IMR-90 (cell line): ENCODE measurements at regions not wholly inside any gene's neighbourhood (a gene's known extent, or its start where the extent isn't known, plus 50 kb on each side); places are given as distances from the start of the nearest gene placed in this dataset.

ENCODE experiments used
- ATAC-seq: fragments of 200-7000 bp; cut with Tn5 transposase; 2 replicates; pipeline ENCODE4 v1.9.1; 2020; ENCODE audit warnings: low read depth, mild to moderate bottlenecking, moderate library complexity
- BruUV-seq: library from RNA; stranded (reverse); fragments of 400-500 nt; replicated peaks from 2 replicates; lab custom pipeline; 2021; lab: Mats Ljungman, UMichigan
- CTCF ChIA-PET: fragments of 300-600 bp; formaldehyde crosslinking; extraction: SDS; loops from one replicate; lab custom pipeline; 2021; ENCODE audit warnings: antibody characterized with exemption; lab: Yijun Ruan, JAX
- POLR2A ChIA-PET: fragments of 300-600 bp; sonication (Branson Sonifier 250); formaldehyde crosslinking; loops from one replicate; lab custom pipeline; 2022; ENCODE audit warnings: antibody characterized with exemption; ENCODE audit not compliant: unreplicated experiment; lab: Charles Lee
- DNase-seq: peaks from one replicate; pipeline ENCODE4 v3.0.0; 2013
- H2AFZ ChIP-seq: replicated peaks from 2 replicates; pipeline ENCODE3; 2013; ENCODE audit warnings: low read length, mild to moderate bottlenecking; ENCODE audit not compliant: poor library complexity
- H2AK5ac ChIP-seq: 2 replicates; pipeline ENCODE4 v1.6.1; 2013; ENCODE audit warnings: low read depth, low read length, inconsistent platforms
- H2AK9ac ChIP-seq: replicated peaks from 2 replicates; pipeline ENCODE3; 2013; ENCODE audit warnings: mild to moderate bottlenecking, low read depth, low read length, moderate library complexity; ENCODE audit not compliant: poor library complexity
- H2BK120ac ChIP-seq: 2 replicates; pipeline ENCODE4 v1.6.1; 2013; ENCODE audit warnings: low read depth, low read length, inconsistent platforms
- H2BK15ac ChIP-seq: 3 replicates; pipeline ENCODE4 v1.6.1; 2013; ENCODE audit warnings: low read depth, low read length, inconsistent platforms
- H2BK20ac ChIP-seq: 2 replicates; pipeline ENCODE4 v1.6.1; 2013; ENCODE audit warnings: low read depth, mild to moderate bottlenecking, inconsistent platforms, low read length, moderate library complexity
- H2BK5ac ChIP-seq: 2 replicates; pipeline ENCODE4 v1.6.1; 2013; ENCODE audit warnings: mild to moderate bottlenecking, low read depth, low read length, inconsistent platforms; ENCODE audit not compliant: poor library complexity, severe bottlenecking
- H3K14ac ChIP-seq: replicated peaks from 2 replicates; pipeline ENCODE4 v1.6.1; 2013; ENCODE audit warnings: low read depth, low read length, inconsistent platforms
- H3K18ac ChIP-seq: 2 replicates; pipeline ENCODE4 v1.6.1; 2013; ENCODE audit warnings: low read depth, low read length, control low read depth
- H3K23ac ChIP-seq: 2 replicates; pipeline ENCODE4 v1.6.1; 2013; ENCODE audit warnings: low read depth, low read length, inconsistent platforms
- H3K27ac ChIP-seq: 2 replicates; pipeline ENCODE4 v1.5.1; 2013; ENCODE audit warnings: mild to moderate bottlenecking, control low read depth, low read length; ENCODE audit not compliant: insufficient read depth
- H3K27me3 ChIP-seq: 2 replicates; pipeline ENCODE4 v1.6.1; 2013; ENCODE audit warnings: low read length; ENCODE audit not compliant: control insufficient read depth, insufficient read depth
- H3K36me3 ChIP-seq: 2 replicates; pipeline ENCODE4 v1.6.1; 2013; ENCODE audit warnings: low read length, mixed read lengths; ENCODE audit not compliant: control insufficient read depth, insufficient read depth
- H3K4ac ChIP-seq: 2 replicates; pipeline ENCODE4 v1.6.1; 2013; ENCODE audit warnings: low read depth, low read length, inconsistent platforms
- H3K4me1 ChIP-seq: 2 replicates; pipeline ENCODE4 v1.6.1; 2013; ENCODE audit warnings: low read length, mixed read lengths; ENCODE audit not compliant: control insufficient read depth, insufficient read depth
- H3K4me2 ChIP-seq: 2 replicates; pipeline ENCODE4 v1.6.1; 2013; ENCODE audit warnings: low read depth, mild to moderate bottlenecking, control low read depth, low read length, moderate library complexity
- H3K4me3 ChIP-seq: 2 replicates; pipeline ENCODE4 v1.5.1; 2013; ENCODE audit warnings: low read depth, mild to moderate bottlenecking, control low read depth, low read length, moderate library complexity; ENCODE audit not compliant: insufficient read depth
- H3K56ac ChIP-seq: 2 replicates; pipeline ENCODE4 v1.6.1; 2013; ENCODE audit warnings: low read length, inconsistent platforms; ENCODE audit not compliant: insufficient read depth; ENCODE audit errors: extremely low read depth
- H3K79me1 ChIP-seq, 2 experiments: 2 replicates each; pipeline ENCODE4 v1.6.1; 2013; ENCODE audit warnings: low read length in 2 of 2, inconsistent platforms in 1 of 2, low read depth in 1 of 2
- H3K9ac ChIP-seq: 2 replicates; pipeline ENCODE4 v1.6.1; 2013; ENCODE audit warnings: low read depth, low read length, control low read depth
- H3K9me1 ChIP-seq: 2 replicates; pipeline ENCODE4 v1.6.1; 2013; ENCODE audit warnings: low read length, inconsistent platforms; ENCODE audit not compliant: insufficient read depth
- H3K9me3 ChIP-seq: 2 replicates; pipeline ENCODE4 v1.6.1; 2013; ENCODE audit warnings: low read length; ENCODE audit not compliant: control insufficient read depth, insufficient read depth
- H4K20me1 ChIP-seq: 2 replicates; pipeline ENCODE4 v1.6.1; 2013; ENCODE audit warnings: low read length, inconsistent platforms; ENCODE audit not compliant: insufficient read depth
- H4K5ac ChIP-seq: 2 replicates; pipeline ENCODE4 v1.6.1; 2013; ENCODE audit warnings: mild to moderate bottlenecking, low read depth, low read length, control low read depth
- H4K8ac ChIP-seq, 2 experiments: 2 replicates each; pipeline ENCODE4 v1.6.1; 2013; ENCODE audit warnings: low read depth in 2 of 2, low read length in 2 of 2, control low read depth in 1 of 2, inconsistent platforms in 1 of 2
- H4K91ac ChIP-seq: 2 replicates; pipeline ENCODE4 v1.6.1; 2013; ENCODE audit warnings: low read depth, low read length, inconsistent platforms; ENCODE audit not compliant: insufficient read depth
- MAZ ChIP-seq: IDR thresholded peaks from 2 replicates; pipeline ENCODE4 v1.6.1; 2012; ENCODE audit warnings: low read depth, mild to moderate bottlenecking, low read length, improper control_type of control experiment, moderate library complexity, borderline replicate concordance
- RCOR1 ChIP-seq: IDR thresholded peaks from 2 replicates; pipeline ENCODE4 v1.6.1; 2012; ENCODE audit warnings: mild to moderate bottlenecking, low read length, improper control_type of control experiment; ENCODE audit not compliant: insufficient replicate concordance
- SMC3 ChIP-seq: fragments of 150-350 bp; IDR thresholded peaks from 2 replicates; pipeline ENCODE4 v1.6.1; 2016; ENCODE audit warnings: low read depth, mild to moderate bottlenecking, antibody characterized with exemption, low read length, moderate library complexity
- WGBS, 2 experiments: methylation state at CpG; one replicate each; pipeline versions ENCODE4 v1.1.5 to v1.1.7; 2013; ENCODE audit warnings: missing lambda C conversion rate in 2 of 2; ENCODE audit not compliant: insufficient read length in 1 of 2; ENCODE audit errors: extremely low coverage in 2 of 2; 5-methylcytosine and 5-hydroxymethylcytosine counted together
- dilution Hi-C: fragments of 300-500 bp; cut with HindIII; formaldehyde crosslinking; loops from one replicate; pipeline ENCODE4 v1.14.3; 2018; ENCODE audit warnings: low sequenced_read_pairs; ENCODE audit not compliant: unreplicated experiment
- in situ Hi-C: fragments of 300-500 bp; cut with MboI; formaldehyde crosslinking; loops from 3 replicates; pipeline ENCODE4 v1.14.3; 2019; ENCODE audit warnings: low sequenced_read_pairs, inconsistent platforms, mixed read lengths
- intact Hi-C: fragments of 100-400 bp; cut with micrococcal nuclease; formaldehyde crosslinking; loops from 2 replicates; pipeline ENCODE4 v1.10.0; 2022

- intact Hi-C loops (no loop called here), in situ Hi-C loops (no loop called here), dilution Hi-C loops (no loop called here)
- Histone ChIP-seq H3K27ac (no peak overlapping the region), H3K4me2 (no peak overlapping the region), H2BK15ac (no peak overlapping the region), H3K14ac (no peak overlapping the region), H4K8ac (no peak overlapping the region), H2BK20ac (no peak overlapping the region), H3K23ac (no peak overlapping the region), H3K4ac (no peak overlapping the region), H3K36me3 (no peaks in the 10 kb centered on the region), H3K4me1 (no peaks in the 10 kb centered on the region), H3K9me3 (peaks cover 12% of the 10 kb centered on the region), H2BK120ac (no peak overlapping the region), H3K79me1 (no peaks in the 10 kb centered on the region), H3K56ac (no peak overlapping the region), H2AFZ (no peak overlapping the region), H3K4me3 (no peak overlapping the region), H4K20me1 (no peaks in the 10 kb centered on the region), H3K9ac (no peak overlapping the region), H2AK5ac (no peak overlapping the region), H3K18ac (no peak overlapping the region), H3K27me3 (peaks cover 8% of the 10 kb centered on the region), H2AK9ac (no peak overlapping the region), H3K9me1 (no peaks in the 10 kb centered on the region), H4K91ac (no peak overlapping the region), H2BK5ac (no peak overlapping the region), H4K5ac (no peak overlapping the region)
- CTCF ChIA-PET = no interaction called here
- BruUV-seq = no TSS peak
- DNase-seq (no peak), ATAC-seq (no peak)
- POLR2A ChIA-PET = no interaction called here
- WGBS, 2 experiments = 56% methylated on average over 4 of the region's 6 CpGs; no CpG with 5 or more reads in 1 of the 2 experiments
- TF ChIP-seq SMC3 (no peak), RCOR1 (no peak), MAZ (no peak)
Observed at GRCh38 chrX:40318076-40318475, 220.3 kb upstream of the BCOR start.
